Suprapubic skin (tissue), 3 donors: ENCODE measurements at regions not wholly inside any gene's neighbourhood (a gene's known extent, or its start where the extent isn't known, plus 50 kb on each side); places are given as distances from the start of the nearest gene placed in this dataset.

Experiments used
- CTCF ChIP-seq, 2 donors: fragments of 200-600 bp in 1 of 2; fragments of 450-650 bp in 1 of 2; sonication (generic) in 1 of 2; IDR thresholded peaks; one replicate each; pipeline ENCODE4 v1.5.1; 2016 to 2019; ENCODE audit warnings: antibody characterized with exemption in 2 of 2, mild to moderate bottlenecking in 1 of 2, moderate library complexity in 1 of 2
- EP300 ChIP-seq: sonication (generic); formaldehyde crosslinking; IDR thresholded peaks from one replicate; pipeline ENCODE4 v1.6.1; 2017; ENCODE audit warnings: antibody characterized with exemption
- POLR2A ChIP-seq, 2 donors: fragments of 450-650 bp; IDR thresholded peaks; one replicate each; pipeline ENCODE4 v1.6.1; 2017; ENCODE audit warnings: antibody characterized with exemption in 2 of 2, mild to moderate bottlenecking in 2 of 2, moderate library complexity in 2 of 2

GRCh38 chr3:23071296-23071695 lies 131.8 kb upstream of the UBE2E2 start:
- TF ChIP-seq CTCF (IDR thresholded peaks at IDR 0.05), result no peak
- no peak for TF ChIP-seq POLR2A (IDR thresholded peaks at IDR 0.05)
- TF ChIP-seq EP300, result no peak
